Fibroblast of skin of left quadriceps (primary cell): ENCODE measurements at regions not wholly inside any gene's neighbourhood (a gene's known extent, or its start where the extent isn't known, plus 50 kb on each side); places are given as distances from the start of the nearest gene placed in this dataset.
"Not testable (repeated sequence)": the region's sequence is repeated elsewhere in the genome, so short reads cannot be mapped to it uniquely, and the experiment has no call there.

Experiments used
- DNase-seq, 2 experiments: peaks; one replicate each; pipeline ENCODE4 v3.0.0-alpha.2; 2013; ENCODE audit warnings: low read depth in 2 of 2

DNA sequence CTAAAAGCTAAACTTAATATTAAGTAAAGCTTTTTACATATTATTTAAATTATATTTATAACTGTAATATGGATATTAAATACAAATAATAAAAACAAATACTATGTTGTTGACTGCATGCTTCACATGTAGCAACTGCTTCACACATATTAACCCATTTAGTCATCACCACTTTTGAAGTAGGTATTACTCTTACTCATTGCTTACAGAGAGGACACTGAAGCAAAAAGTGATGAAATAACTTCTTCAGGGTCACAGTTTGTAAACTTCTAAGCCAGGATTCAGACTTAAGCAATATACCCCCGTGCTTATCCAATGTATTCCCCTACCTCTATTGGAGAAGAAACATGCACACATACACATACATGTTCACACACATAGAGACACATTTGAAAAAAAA, 166.6 kb downstream of the DKK2 start:
- DNase-seq, result peak in 1 of 2 experiments; percentile 21

DNA sequence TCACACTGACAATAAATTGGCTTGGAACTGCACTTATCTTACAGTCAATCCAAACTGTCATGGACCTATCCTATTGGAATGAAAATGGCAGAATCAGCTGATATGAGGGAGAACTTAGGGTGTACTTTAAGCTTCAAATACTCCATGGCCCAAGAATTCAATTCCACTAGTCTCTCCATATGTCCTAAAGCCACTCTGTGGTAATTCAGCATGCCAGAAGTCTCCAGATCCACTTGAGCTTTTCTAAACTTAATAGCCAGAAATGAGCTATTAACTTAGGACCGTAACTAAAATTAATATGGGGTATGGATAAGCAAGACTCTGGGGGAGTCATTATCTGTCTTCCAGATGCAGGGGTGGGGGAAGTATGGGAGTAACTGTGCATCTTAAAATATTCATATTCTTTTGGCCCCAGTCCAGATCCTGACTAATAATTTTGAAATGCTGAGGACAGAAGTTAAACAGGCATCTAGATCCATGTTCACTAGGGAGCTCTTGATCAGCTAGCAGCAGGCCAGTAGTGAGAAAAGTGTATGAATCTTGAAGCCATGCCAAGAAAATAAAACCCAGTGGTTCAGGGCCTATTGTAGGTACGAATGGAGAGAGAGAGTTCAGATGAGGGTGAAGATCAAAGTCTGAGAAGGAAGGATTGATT, 167.6 kb downstream of the DKK2 start:
- DNase-seq, result peak; percentile 79 to 81

DNA sequence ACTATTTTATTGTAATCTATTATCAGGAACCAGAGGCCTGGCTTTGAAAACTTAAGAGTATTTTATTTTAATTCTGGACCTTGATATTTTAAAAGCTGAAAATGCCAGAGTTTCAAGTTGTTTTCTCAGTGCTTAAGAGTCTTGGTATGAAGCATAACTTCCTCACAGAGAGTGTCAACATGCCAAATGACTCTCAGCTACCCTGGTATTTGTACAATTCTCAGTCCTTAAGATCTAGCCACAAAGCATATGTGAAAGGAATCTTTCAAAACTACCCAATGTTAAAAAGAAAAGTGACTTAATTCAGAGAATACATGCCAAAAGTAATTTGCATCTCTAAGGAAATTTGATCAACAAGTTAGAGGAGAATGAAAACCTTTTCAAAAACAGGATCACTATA, 171.9 kb downstream of the DKK2 start:
- DNase-seq, result peak; percentile 72 to 79

DNA sequence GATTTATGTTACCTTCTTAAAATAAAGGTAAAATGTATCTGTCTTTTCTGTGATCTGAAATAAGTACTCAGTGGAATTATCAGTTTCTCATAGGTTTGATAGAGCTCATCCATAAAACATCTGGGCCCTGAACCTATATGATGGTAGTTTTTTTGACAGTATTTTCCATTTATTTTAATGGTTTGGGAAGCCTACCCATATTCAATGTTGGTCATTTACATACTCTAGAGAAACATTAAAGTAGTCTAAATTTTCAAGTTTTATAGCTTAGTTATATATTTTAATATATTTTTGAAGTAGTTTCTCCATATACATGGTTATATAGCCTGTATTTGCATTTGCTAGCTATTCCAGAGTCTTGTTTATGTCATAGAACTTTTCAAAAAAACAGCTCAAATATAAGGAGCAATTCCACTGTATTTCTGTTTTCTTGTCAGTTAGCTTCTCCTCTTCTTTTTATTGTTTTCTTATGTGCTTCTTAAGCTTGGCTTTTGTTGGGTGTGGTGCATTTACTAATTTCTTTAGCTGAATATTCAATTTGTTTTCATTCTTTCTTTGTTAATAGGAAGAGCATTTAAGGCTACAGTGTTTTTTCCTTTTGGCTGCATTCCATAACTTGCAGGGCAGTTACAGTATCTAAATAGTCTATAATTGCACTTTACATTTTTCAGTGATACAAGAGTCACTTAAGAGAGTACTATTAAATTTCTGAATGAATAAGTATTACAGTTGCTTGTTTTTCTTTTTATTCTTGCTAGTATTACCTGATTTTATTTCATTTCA, 181.4 kb downstream of the DKK2 start:
- DNase-seq, result peak in 1 of 2 experiments; percentile 15

DNA sequence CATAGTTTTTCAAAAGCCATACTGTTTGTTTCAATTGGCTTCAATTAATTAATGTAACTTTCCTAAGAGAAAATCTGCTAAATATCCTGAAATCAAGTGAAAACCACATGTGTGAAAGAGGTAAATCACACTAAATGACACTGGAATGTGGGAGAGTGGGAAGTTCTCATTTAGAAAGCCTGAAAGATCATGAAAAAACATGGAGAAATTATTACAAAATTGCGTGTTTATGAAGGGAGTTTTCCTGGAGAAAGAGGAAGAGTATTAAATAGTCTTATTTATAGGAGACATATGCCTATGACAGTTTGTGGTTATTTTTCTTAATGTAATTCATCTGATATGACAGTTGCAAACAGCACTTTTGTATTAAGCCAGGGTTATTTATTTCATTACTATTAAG, 183.7 kb downstream of the DKK2 start:
- peak; percentile 40 to 62 for DNase-seq

DNA sequence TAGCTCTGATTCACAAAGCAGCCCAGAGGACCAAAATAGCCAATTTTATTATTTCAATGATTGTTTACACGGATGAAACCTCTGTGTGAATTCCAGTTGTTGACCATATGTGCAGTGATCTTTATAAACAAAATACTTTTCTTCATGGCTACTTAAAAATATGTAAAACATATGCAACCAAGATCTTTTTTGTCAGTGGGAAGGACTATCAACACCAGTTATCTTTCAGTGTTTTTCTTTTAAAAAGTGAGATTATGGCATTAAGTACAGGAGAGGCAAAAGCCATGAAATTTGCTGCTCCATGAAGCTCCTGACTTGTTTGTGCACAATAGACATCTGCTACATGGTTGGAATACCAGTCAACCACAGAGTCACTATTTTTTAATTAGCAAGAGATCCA, 184.4 kb downstream of the DKK2 start:
- DNase-seq, result peak; percentile 41 to 53

DNA sequence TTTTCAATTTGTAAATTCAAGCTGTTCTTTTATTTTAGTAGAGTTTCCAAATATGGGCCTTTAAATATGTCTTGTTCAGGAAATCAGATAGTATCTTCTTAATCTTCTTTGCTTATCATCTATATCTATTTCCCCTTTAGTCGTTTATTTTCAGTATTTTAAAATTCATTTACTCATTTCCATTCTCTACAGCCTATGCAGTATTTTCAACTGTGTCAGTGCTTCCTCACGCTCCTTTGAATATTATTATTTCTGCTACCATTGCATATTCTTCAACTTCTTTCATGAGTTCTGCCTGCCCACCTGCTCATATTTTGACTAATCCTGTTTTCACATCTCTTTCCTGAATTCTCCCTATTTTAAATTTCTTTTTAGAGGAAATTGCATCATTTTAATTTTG, 185.4 kb downstream of the DKK2 start:
- DNase-seq, result no peak

DNA sequence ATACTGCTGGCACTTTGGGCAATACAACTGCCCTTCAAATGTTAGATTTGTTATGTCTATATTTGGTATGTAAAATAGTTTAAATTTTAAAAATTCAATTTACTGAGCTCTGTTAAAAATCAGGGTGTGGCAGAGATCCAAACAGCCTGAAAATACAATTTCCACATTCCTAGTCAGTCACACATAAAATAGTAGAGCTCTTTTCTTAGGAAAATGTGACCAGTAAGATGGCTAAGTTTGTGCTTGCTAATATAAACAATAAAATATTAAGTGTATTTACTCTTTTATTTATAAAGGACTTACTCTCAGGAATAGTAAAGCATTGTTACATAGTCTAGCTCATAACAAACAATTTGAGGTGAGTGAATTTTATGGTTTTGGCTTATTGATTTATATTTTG, 200.2 kb downstream of the DKK2 start:
- no peak for DNase-seq

DNA sequence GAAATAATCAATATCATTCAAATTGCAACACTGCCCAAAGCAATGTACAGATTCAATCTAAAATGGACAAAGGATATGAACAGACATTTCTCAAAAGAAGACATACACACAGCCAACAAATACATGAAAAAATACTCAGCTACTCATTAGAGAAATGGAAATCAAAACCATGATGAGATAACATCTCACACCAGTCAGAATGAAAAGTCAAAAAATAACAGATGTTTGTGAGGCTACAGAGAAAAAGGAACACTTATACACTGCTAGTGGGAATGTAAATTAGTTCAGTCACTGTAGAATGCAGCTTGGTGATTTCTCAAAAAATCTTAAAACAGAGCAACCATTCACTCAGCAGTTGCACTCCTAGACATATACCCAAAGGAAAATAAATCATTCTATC, 205.2 kb downstream of the DKK2 start:
- DNase-seq, result no peak

DNA sequence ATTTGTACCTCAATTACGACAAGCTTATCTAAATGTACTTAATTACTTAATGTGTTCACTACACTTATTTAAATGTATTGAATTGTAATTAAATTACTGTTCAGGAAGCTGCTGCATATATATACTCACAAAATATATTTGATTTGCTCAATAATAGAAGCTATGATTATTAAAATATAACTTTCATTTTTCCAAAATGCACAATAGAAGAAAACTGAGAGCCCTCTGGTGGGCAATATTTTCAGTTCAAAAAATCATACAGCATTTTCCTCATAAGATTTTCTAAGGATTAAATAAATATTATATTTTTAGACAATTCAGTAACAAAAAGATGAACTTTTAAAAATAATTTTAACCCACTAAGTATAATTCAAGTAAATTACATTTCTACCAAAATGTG, 217.3 kb downstream of the DKK2 start:
- DNase-seq, result no peak

DNA sequence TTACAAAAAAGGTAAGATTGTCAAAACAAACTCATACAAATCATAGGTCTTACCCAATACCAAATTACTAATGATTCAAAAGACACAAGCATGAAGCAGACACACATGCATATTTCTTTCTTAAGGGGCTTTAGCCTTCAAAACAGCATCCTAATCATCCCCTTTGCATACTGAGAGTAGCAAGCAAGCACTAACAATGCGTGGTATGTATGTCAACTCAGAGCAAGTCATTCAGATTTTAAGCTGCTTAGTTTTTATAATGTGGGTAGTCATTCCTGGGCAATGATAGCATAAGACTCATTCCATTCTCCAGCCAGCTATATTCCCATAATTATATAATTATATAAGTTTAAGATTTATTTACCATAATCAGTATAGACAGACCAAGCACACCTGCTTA, 219.6 kb downstream of the DKK2 start:
- DNase-seq, result peak; percentile 68 to 73

DNA sequence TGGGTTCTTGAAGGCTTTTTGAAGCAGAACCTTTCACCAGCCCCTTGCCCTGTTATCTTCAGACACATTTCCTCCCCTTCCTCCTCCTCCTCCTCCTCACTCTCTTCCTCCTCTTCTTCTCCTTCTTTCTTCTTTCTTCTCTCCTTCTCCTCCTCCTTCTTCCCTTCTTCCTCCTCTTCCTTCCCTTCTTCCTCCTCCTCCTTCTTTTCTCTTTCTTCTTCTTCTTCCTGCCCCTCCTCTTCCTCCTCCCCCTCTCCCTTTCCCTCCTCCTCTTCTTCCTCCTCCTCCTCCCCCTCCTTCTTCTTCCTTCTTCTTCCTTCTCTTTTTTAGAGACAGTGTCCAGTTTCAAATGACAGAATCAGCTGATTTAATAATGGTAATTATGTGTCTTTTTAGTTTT, 226.0 kb downstream of the DKK2 start:
- DNase-seq, result no peak

DNA sequence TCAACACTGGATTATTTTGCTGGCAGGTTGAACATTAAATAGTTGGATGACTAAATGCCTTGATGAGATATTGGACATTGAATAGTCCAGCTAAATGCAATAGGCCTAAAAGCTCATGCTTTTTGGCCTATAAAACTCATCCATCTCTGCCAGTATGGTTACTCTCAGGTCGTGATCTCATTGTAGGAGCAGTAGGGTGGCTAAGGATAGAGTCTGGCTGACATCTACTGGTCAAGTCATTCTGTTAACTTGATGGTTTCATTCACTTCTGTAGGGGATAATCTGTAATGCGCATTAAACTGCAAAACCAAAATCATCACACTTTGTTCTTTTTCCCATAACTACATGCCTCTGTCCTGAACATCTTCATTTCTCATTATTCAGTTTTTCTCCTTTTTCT, 227.0 kb downstream of the DKK2 start:
- peak in 1 of 2 experiments; percentile 23 for DNase-seq

DNA sequence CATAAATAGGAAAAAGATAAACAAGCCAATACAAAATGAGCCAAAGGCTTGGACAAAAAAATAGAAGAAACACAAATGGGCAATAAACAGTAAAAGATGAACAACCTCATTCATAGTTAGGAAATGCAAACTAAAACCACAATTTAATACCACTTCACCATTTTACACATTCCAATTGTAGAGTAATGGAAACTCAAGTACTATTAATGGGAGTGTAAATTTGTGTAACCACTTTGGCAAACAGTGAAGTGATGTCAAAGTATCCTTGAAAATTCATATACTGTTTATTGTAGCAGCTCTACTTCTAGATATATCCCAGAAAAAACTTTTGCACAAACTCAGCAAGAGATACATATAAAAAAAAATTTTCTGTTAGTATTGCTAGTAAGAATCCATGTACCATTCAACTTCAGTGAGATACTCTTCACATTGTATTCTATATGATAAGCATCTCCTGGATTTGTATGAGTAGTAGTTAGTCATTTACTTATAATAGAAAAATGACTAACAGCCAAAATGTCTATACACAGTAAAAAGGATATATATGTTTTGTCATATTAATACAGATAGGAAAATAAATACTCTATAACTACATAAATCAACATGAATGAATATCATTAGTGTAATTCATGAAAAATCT, 229.8 kb downstream of the DKK2 start:
- peak in 1 of 2 experiments; percentile 28 for DNase-seq

DNA sequence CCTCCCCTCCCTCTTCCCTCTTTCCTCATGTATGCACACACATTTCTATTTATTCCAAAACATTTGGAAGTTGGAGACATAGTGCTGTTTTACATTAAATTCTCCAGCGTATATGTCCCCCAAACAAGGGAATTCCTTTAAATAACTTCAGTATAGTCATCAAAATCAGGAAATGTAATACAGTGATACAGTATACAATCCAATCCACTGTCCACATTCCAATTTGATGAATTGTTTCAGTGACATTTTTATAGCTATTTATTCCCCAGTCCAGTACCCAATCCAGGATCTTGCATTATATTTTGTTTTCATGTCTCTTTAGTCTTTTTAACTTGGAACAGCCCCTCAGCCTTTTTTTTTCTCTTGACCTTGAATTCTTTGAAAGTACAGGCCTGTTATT, 233.0 kb downstream of the DKK2 start:
- peak; percentile 60 to 61 for DNase-seq

DNA sequence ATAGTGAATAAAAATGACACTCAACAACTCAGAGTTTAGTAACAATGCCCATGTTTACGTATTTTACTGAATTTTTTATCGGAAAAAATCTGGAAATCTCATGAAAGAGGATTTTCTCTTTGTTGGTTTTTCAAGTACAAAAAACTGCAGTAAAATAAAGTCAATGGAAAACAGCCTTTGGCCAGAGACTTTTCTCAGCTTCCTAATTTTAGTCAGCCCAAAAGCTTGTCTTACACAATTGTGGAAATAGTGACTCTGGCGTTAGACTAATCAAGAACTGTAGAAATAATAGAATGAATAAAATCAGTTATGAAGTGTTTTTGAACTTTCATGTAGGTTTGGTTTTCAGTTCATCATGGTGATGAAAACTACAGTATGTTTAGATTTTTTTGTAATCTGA, 234.7 kb downstream of the DKK2 start:
- DNase-seq, result no peak

DNA sequence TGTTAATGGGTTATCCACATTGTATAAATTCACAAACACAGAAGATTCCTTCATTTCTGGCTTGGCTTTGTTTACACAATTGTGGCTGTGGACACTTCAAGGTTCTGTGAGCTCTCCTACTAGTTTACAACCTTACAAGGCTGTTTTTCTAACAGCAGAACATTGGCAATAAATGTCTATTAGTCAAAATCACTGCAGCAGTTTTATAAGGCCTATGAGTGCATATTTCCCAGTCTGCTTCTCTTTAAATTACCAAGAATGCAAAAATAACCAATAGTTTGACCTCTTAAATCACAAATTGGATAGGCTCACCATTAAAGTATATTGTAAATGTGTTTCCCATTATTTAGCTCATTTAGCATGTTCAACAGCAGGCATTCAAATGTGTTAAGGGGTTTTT, 239.2 kb downstream of the DKK2 start:
- peak; percentile 51 to 57 for DNase-seq

DNA sequence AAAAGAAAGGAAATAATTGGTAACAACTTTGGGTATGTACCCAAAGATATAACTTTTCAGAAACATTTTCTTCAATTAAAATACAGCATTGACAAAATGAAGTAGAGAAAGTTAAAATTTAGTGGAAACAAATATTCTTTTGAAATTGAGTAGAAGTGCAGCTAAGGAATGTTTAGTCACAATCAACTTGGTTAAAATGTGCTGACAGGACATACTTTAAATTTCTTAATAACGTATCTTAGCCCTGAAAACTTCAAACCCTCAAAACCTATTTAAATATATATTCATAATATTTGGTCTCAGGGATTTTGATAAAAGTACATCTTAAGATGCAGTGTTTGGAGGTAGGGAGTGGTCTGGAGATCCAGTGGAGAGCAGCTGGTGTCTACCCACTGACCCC, 240.8 kb downstream of the DKK2 start:
- DNase-seq, result no peak

DNA sequence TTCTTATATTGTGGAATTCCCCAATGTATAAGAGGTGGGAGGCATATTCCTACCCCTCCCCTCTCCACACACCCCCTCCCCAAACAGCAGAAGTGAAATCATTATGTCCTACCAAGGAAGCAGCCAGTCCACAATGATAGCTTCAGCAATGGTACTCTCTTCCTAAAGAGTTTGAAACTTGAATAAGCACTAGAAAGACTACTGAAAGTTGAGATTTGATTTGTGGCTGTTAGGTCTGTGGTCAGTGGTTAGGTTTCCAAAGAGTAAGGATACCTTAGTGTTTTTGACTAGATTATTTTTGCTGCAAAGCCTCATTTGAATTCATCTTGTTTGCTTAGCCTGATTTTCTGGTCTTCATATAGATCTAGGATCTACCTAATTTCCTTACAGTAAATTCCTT, 242.2 kb downstream of the DKK2 start:
- no peak for DNase-seq

DNA sequence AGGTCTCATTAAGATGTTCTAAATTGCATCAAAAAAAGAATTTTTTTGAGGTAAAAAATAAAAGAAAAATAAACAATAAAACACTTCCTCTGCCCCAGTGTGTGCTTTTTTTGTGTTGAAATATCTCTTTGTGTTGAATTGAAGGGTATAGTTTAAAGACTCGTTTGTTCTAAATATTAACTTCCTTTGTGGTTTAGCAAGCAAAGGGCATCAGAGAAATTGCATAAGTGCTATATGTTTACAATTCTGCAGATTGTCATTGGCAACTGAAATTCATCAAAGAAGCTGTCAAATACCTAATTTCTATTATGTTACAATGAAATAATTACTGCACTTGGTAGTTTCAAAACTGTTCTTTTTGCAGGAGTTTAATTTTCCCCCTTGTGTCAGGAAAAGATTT, 260.5 kb downstream of the DKK2 start:
- DNase-seq, result no peak

DNA sequence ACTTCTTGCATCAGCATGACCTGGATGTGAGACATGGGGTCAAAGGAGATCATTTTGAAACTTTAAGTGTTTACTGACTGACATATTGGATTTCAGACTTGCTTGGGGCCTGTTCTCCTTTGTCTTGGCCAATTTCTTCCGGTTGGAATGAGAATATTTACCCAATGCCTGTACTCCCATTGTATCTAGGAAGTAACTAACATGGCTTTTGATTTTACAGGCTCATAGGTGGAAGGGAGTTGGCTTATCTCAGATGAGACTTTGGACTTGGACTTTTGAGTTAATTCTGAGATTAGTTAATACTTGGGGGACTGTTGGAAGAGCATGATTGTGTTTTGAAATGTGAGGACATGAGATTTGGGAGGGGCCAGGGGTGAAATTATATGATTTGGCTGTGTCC, 262.1 kb downstream of the DKK2 start:
- not testable (repeated sequence) for DNase-seq

DNA sequence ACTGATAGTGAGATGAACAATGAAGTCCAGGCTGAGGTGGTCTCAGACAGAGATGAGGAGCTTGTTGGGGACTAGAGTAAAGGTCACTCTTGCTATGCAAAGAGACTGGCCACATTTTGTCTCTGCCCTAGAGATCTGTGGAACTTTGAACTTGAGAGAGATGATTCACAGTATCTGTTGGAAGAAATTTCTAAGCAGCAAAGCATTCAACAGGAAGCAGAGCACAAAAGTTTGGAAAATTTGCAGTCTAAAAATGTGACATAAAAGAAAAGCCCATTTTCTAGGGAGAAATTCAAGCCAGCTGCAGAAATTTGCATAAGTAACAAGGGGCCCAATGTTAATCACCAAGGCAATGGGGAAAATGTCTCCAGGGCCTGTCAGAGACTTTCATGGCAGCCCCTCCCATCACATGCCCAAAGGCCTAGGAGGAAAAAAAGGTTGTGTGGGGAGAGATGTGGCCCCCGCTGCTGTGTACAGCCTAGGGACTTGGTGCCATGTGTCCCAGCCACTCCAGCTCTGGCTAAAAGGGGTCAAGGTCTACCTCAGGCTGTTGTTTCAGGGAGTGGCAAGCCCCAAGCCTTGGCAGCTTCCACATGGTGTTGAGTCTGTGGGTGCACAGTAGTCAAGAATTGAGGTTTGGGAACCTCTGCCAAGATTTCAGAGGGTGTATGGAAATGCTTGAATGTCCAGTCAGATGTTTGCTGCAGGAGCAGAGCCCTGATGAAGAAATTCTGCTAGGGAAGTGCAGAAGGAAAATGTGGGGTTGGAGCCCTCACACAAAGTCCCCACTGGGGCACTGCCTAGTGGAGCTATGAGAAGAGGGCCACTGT, 262.8 kb downstream of the DKK2 start:
- DNase-seq, result no peak
